ENCODE measurements at regions not wholly inside any gene's neighbourhood (a gene's known extent, or its start where the extent isn't known, plus 50 kb on each side); places are given as distances from the start of the nearest gene placed in this dataset.

- DNase-seq (ENCODE audit: insufficient read length, low spot score) (no peak), FAIRE-seq (no peak)
- no peak for TF ChIP-seq CTCF (IDR thresholded peaks at IDR 0.05; ENCODE audit: insufficient read depth, missing control alignments)
Observed at GRCh38 chr3:164879201-164879600, 199.1 kb downstream of the SI start.

- FAIRE-seq: no peak
- DNase-seq (ENCODE audit: insufficient read length, low spot score): no peak
- no peak for TF ChIP-seq CTCF (IDR thresholded peaks at IDR 0.05; ENCODE audit: insufficient read depth, missing control alignments)
Observed at GRCh38 chr3:164864454-164864853, 213.8 kb downstream of the SI start.

- no peak for DNase-seq (ENCODE audit: insufficient read length, low spot score)
- FAIRE-seq: no peak
- no peak for TF ChIP-seq CTCF (IDR thresholded peaks at IDR 0.05; ENCODE audit: insufficient read depth, missing control alignments)
Observed at GRCh38 chr3:164852866-164853265, 225.4 kb downstream of the SI start.

GRCh38 chr3:164851905-164852304 is 226.4 kb downstream of the SI start:
- DNase-seq (ENCODE audit: insufficient read length, low spot score): no peak
- TF ChIP-seq CTCF (IDR thresholded peaks at IDR 0.05; ENCODE audit: insufficient read depth, missing control alignments): no peak
- peak; percentile 11 for FAIRE-seq

- DNase-seq (ENCODE audit: insufficient read length, low spot score): no peak
- no peak for FAIRE-seq
Observed at GRCh38 chr3:164851204-164851603, 227.1 kb downstream of the SI start.

GRCh38 chr3:164848923-164849322 is 229.4 kb downstream of the SI start:
- TF ChIP-seq CTCF (IDR thresholded peaks at IDR 0.05; ENCODE audit: insufficient read depth, missing control alignments): no peak
- FAIRE-seq (no peak), DNase-seq (ENCODE audit: insufficient read length, low spot score) (no peak)

More at GRCh38 chr3:164851204-164851603, 227.1 kb downstream of the SI start:
- TF ChIP-seq CTCF (IDR thresholded peaks at IDR 0.05; ENCODE audit: insufficient read depth, missing control alignments): no peak

GRCh38 chr3:164845739-164846138 is 232.6 kb downstream of the SI start:
- FAIRE-seq: no peak
- no peak for DNase-seq (ENCODE audit: insufficient read length, low spot score)
- no peak for TF ChIP-seq CTCF (IDR thresholded peaks at IDR 0.05; ENCODE audit: insufficient read depth, missing control alignments)
